A549 (cell line): ENCODE measurements at regions not wholly inside any gene's neighbourhood (a gene's known extent, or its start where the extent isn't known, plus 50 kb on each side); places are given as distances from the start of the nearest gene placed in this dataset.
"Not testable (repeated sequence)": the region's sequence is repeated elsewhere in the genome, so short reads cannot be mapped to it uniquely, and the experiment has no call there.

Experiments
- ATAC-seq, 2 experiments: fragments of 200-7000 bp in 1 of 2; fragments of >200 bp in 1 of 2; cut with Nextera tagmentation in 1 of 2; cut with Tn5 transposase in 1 of 2; 3 replicates each; pipeline versions ENCODE4 v1.8.0 to v1.9.1; 2018 to 2020; ENCODE audit warnings: mild to moderate bottlenecking in 1 of 2, moderate library complexity in 1 of 2
- CTCF ChIA-PET: fragments of 300-600 bp; sonication (Branson Sonifier 250); formaldehyde crosslinking; extraction: SDS; loops from one replicate; lab custom pipeline; 2021; ENCODE audit warnings: antibody characterized with exemption, inconsistent platforms; lab: Yijun Ruan, JAX
- POLR2A ChIA-PET: fragments of 350-600 bp; formaldehyde crosslinking; extraction: SDS; loops from one replicate; lab custom pipeline; 2021; ENCODE audit warnings: antibody characterized with exemption, inconsistent platforms; lab: Yijun Ruan, JAX
- DNase-seq, 2 experiments: peaks; one replicate each; pipeline versions ENCODE4 v3.0.0 to v3.0.0-alpha.2; 2011 to 2016; ENCODE audit warnings: low read depth in 1 of 2, low spot score in 1 of 2
- FAIRE-seq: peaks from 2 replicates; lab custom pipeline; 2011; peaks lifted over from hg19 to GRCh38; lab: Jason Lieb, UNC
- H3K27ac ChIP-seq, 2 experiments: fragments of >200 bp; sonication (Bioruptor Twin); formaldehyde crosslinking; 3 replicates each; pipeline ENCODE4 v1.5.1; 2016 to 2017
- H3K4me1 ChIP-seq: fragments of >200 bp; sonication (Bioruptor Twin); formaldehyde crosslinking; 3 replicates; pipeline ENCODE4 v1.6.1; 2016
- H3K4me2 ChIP-seq: fragments of >200 bp; sonication (Bioruptor Twin); formaldehyde crosslinking; 3 replicates; pipeline ENCODE4 v1.6.1; 2016
- H3K4me3 ChIP-seq: fragments of >200 bp; sonication (Bioruptor Twin); formaldehyde crosslinking; 3 replicates; pipeline ENCODE4 v1.5.1; 2016
- H3K9me3 ChIP-seq: fragments of >200 bp; sonication (Bioruptor Twin); formaldehyde crosslinking; 3 replicates; pipeline ENCODE4 v1.6.1; 2016
- BHLHE40 ChIP-seq: IDR thresholded peaks from 2 replicates; pipeline ENCODE4 v1.6.1; 2012; ENCODE audit warnings: low read depth, low read length, inconsistent platforms
- CBX8 ChIP-seq: fragments of 200-600 bp; sonication (generic); IDR thresholded peaks from 2 replicates; pipeline ENCODE4 v1.6.1; 2016
- CHD4 ChIP-seq: fragments of 200-600 bp; sonication (generic); IDR thresholded peaks from 2 replicates; pipeline ENCODE4 v1.6.1; 2016; ENCODE audit warnings: antibody characterized with exemption, mild to moderate bottlenecking, borderline replicate concordance
- EHF ChIP-seq: fragments of 250-450 bp; sonication (Bioruptor Pico); IDR thresholded peaks from 2 replicates; pipeline ENCODE4 v1.5.0; 2020; ENCODE audit warnings: mild to moderate bottlenecking
- EP300 ChIP-seq, 2 experiments: fragments of >200 bp; sonication (Bioruptor Twin); formaldehyde crosslinking; IDR thresholded peaks; 2 replicates in 1 of 2; 3 replicates in 1 of 2; pipeline ENCODE4 v1.6.1; 2016 to 2017
- ESRRA ChIP-seq: fragments of 150-350 bp; IDR thresholded peaks from 2 replicates; pipeline ENCODE4 v1.6.1; 2014; ENCODE audit warnings: mild to moderate bottlenecking, low read length, borderline replicate concordance
- FOSL2 ChIP-seq, 2 experiments: fragments of 450-650 bp in 1 of 2; fragments of >200 bp in 1 of 2; sonication (Bioruptor Twin) in 1 of 2; formaldehyde crosslinking; IDR thresholded peaks; 2 replicates each; pipeline versions ENCODE4 v1.5.0 to v1.6.1; 2016 to 2020; ENCODE audit warnings: mild to moderate bottlenecking in 1 of 2, moderate library complexity in 1 of 2
- GATA3 ChIP-seq: IDR thresholded peaks from 2 replicates; pipeline ENCODE4 v1.6.1; 2012; ENCODE audit warnings: borderline replicate concordance
- HOXB13 ChIP-seq: fragments of 250-450 bp; sonication (Bioruptor Pico); IDR thresholded peaks from 2 replicates; pipeline ENCODE4 v1.5.0; 2020; ENCODE audit warnings: low read depth, mild to moderate bottlenecking, moderate library complexity
- HOXB5 ChIP-seq: fragments of 250-450 bp; sonication (Bioruptor Pico); IDR thresholded peaks from 2 replicates; pipeline ENCODE4 v1.5.0; 2020; ENCODE audit warnings: mild to moderate bottlenecking, moderate library complexity
- MAFK ChIP-seq: fragments of 450-650 bp; IDR thresholded peaks from 2 replicates; pipeline ENCODE4 v1.6.1; 2014; ENCODE audit not compliant: partially characterized antibody
- MAZ ChIP-seq: fragments of 150-350 bp; IDR thresholded peaks from 2 replicates; pipeline ENCODE4 v1.6.1; 2014; ENCODE audit warnings: antibody characterized with exemption, low read depth, low read length, borderline replicate concordance
- NPAS2 ChIP-seq: fragments of 250-450 bp; sonication (Bioruptor Pico); IDR thresholded peaks from 2 replicates; pipeline ENCODE4 v1.8.0; 2022; ENCODE audit warnings: mild to moderate bottlenecking, moderate library complexity, borderline replicate concordance
- NR3C1 ChIP-seq: fragments of >200 bp; sonication (Bioruptor Twin); formaldehyde crosslinking; IDR thresholded peaks from 3 replicates; pipeline ENCODE4 v1.6.1; 2017
- RARB ChIP-seq: fragments of 250-450 bp; sonication (Bioruptor Pico); IDR thresholded peaks from 2 replicates; pipeline ENCODE4 v1.8.0; 2021; ENCODE audit warnings: mild to moderate bottlenecking, moderate library complexity
- RFX5 ChIP-seq: fragments of 450-650 bp; IDR thresholded peaks from 2 replicates; pipeline ENCODE4 v1.7.1; 2014; ENCODE audit warnings: antibody characterized with exemption, mild to moderate bottlenecking, moderate library complexity
- RNF2 ChIP-seq: fragments of 200-600 bp; sonication (generic); IDR thresholded peaks from 2 replicates; pipeline ENCODE4 v1.6.1; 2016; ENCODE audit warnings: low read depth, mild to moderate bottlenecking, antibody characterized with exemption, moderate library complexity, borderline replicate concordance
- TFCP2L1 ChIP-seq: fragments of 250-450 bp; sonication (Bioruptor Pico); IDR thresholded peaks from 2 replicates; pipeline ENCODE4 v1.5.0; 2021; ENCODE audit warnings: mild to moderate bottlenecking
- TP53 ChIP-seq: fragments of 250-450 bp; sonication (Bioruptor Pico); IDR thresholded peaks from 2 replicates; pipeline ENCODE4 v1.5.0; 2021; ENCODE audit warnings: mild to moderate bottlenecking, moderate library complexity
- ZC3H11A ChIP-seq: fragments of 450-650 bp; IDR thresholded peaks from 2 replicates; pipeline ENCODE4 v1.6.1; 2014; ENCODE audit warnings: antibody characterized with exemption, mild to moderate bottlenecking
- WGBS: methylation state at CpG from one replicate; pipeline ENCODE4 v1.1.6; 2017; ENCODE audit errors: missing lambda C conversion rate; 5-methylcytosine and 5-hydroxymethylcytosine counted together
- TF ChIP-seq, protein P1 (sequence below): fragments of >200 bp; sonication (Bioruptor Twin); formaldehyde crosslinking; IDR thresholded peaks from 3 replicates; pipeline ENCODE4 v1.5.1; 2016
- TF ChIP-seq, protein P2 (sequence below): fragments of 150-350 bp; IDR thresholded peaks from 2 replicates; pipeline ENCODE4 v1.6.1; 2014; ENCODE audit warnings: low read depth, mild to moderate bottlenecking, low read length
- TF ChIP-seq, protein P3 (sequence below): IDR thresholded peaks from 2 replicates; pipeline ENCODE4 v1.6.1; 2012

DNA sequence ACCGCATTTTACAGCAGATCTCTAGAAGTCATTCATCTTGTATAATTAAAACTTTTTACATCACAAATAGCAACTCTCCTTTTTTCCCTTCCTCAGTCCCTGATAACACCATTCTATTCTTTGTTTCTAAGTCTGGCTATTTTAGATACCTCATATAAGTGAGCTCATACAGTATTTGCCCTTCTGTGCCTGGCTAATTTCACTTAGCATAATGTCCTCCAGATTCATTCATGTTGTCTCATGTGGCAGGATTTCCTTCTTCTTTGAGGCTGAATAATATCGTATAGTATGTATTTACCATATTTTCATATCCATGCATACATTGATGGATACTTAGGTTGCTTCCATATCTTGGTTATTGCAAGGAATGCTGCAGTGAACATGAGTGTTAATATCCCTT, 362.0 kb downstream of the RFC3 start:
- H3K27ac ChIP-seq = peak overlapping the region; percentile 23 to 36; a peak in 2 of 6 replicates
- no peak overlapping the region for H3K4me2 ChIP-seq
- ChIA-PET CTCF (no interaction called here), POLR2A (no interaction called here)
- ATAC-seq (no peak), FAIRE-seq (no peak)
- no peaks in the 10 kb centered on the region for H3K9me3 ChIP-seq
- no peak overlapping the region for H3K4me3 ChIP-seq
- peaks cover 24% of the 10 kb centered on the region for H3K4me1 ChIP-seq
- no peak for TF ChIP-seq FOSL2 (IDR thresholded peaks at IDR 0.05)
- TF ChIP-seq FOSL2 (CRISPR knock-in tag; IDR thresholded peaks at IDR 0.05) = no peak
- no peak for TF ChIP-seq RARB (CRISPR knock-in tag)
- TF ChIP-seq NPAS2 (CRISPR knock-in tag) = no peak
- TF ChIP-seq GATA3 = no peak
- no peak for TF ChIP-seq NR3C1
- TF ChIP-seq EHF = no peak
- no peak for TF ChIP-seq BHLHE40
- TF ChIP-seq RNF2 = no peak
- no peak for TF ChIP-seq EP300 (IDR thresholded peaks at IDR 0.05)
- no peak for TF ChIP-seq ZC3H11A
- no peak for TF ChIP-seq HOXB13
- TF ChIP-seq TFCP2L1 (CRISPR knock-in tag) = no peak
- TF ChIP-seq, protein P1, sequence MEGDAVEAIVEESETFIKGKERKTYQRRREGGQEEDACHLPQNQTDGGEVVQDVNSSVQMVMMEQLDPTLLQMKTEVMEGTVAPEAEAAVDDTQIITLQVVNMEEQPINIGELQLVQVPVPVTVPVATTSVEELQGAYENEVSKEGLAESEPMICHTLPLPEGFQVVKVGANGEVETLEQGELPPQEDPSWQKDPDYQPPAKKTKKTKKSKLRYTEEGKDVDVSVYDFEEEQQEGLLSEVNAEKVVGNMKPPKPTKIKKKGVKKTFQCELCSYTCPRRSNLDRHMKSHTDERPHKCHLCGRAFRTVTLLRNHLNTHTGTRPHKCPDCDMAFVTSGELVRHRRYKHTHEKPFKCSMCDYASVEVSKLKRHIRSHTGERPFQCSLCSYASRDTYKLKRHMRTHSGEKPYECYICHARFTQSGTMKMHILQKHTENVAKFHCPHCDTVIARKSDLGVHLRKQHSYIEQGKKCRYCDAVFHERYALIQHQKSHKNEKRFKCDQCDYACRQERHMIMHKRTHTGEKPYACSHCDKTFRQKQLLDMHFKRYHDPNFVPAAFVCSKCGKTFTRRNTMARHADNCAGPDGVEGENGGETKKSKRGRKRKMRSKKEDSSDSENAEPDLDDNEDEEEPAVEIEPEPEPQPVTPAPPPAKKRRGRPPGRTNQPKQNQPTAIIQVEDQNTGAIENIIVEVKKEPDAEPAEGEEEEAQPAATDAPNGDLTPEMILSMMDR = no peak
- TF ChIP-seq HOXB5 (CRISPR knock-in tag) = no peak
- TF ChIP-seq, protein P2, sequence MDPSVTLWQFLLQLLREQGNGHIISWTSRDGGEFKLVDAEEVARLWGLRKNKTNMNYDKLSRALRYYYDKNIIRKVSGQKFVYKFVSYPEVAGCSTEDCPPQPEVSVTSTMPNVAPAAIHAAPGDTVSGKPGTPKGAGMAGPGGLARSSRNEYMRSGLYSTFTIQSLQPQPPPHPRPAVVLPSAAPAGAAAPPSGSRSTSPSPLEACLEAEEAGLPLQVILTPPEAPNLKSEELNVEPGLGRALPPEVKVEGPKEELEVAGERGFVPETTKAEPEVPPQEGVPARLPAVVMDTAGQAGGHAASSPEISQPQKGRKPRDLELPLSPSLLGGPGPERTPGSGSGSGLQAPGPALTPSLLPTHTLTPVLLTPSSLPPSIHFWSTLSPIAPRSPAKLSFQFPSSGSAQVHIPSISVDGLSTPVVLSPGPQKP = no peak
- no peak for TF ChIP-seq MAFK
- no peak for TF ChIP-seq CHD4
- no peak for TF ChIP-seq RFX5
- no peak for TF ChIP-seq TP53
- TF ChIP-seq, protein P3, sequence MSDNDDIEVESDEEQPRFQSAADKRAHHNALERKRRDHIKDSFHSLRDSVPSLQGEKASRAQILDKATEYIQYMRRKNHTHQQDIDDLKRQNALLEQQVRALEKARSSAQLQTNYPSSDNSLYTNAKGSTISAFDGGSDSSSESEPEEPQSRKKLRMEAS = no peak
- TF ChIP-seq, all 56 proteins: peak for 0
- DNase-seq = no peak
- 91% methylated on average over 2 of the region's 2 CpGs for WGBS

DNA sequence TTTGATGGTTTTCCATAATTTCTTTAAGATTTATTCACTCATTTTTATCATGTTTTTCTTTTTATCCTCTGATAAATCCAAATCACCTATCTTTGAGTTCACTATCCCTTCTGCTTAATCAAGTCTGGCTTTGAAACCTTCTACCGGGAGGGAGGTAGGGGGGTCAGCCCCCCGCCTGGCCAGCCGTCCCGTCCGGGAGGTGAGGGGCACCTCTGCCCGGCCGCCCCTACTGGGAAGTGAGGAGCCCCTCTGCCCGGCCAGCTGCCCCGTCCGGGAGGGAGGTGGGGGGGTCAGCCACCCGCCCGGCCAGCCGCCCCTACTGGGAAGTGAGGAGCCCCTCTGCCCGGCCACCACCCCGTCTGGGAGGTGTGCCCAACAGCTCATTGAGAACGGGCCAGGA, 363.3 kb downstream of the RFC3 start:
- H3K27ac ChIP-seq, H3K9me3 ChIP-seq, ATAC-seq, POLR2A ChIA-PET, H3K4me3 ChIP-seq, DNase-seq, H3K4me2 ChIP-seq, CTCF ChIA-PET, FAIRE-seq: not testable (repeated sequence)
- WGBS = 88% methylated on average over 1 of the region's 16 CpGs
- peaks cover 11% of the 10 kb centered on the region; the same call in 2 of the 3 replicates for H3K4me1 ChIP-seq

DNA sequence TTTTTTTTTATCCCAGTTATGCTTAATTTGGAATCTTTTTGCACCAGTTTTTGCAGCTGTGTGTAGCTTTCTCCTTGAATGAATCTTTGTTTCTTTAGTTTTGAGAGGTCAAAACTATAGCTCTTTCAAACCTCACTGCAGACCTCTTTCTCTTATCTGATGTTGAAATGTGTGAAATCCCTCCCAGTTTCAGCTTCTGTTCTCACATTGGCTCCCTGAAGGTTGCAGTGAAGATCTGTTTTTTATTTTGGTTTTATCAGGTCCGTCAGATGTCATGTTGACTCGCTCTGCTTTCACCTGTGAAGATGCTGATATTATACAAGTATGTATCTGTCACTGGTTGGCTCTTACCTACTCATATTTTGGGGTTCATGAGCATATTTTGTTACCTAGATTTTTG, 372.0 kb downstream of the RFC3 start:
- DNase-seq (no peak), FAIRE-seq (no peak), ATAC-seq (no peak)
- Histone ChIP-seq H3K4me3 (no peak overlapping the region), H3K9me3 (peaks cover 21% of the 10 kb centered on the region; the same call in 1 of the 3 replicates), H3K4me2 (no peak overlapping the region), H3K27ac (no peak overlapping the region), H3K4me1 (no peaks in the 10 kb centered on the region)
- no peak for TF ChIP-seq BHLHE40
- TF ChIP-seq MAZ = no peak
- no peak for TF ChIP-seq ESRRA
- TF ChIP-seq CBX8 = no peak
- WGBS = 68% methylated on average over 2 of the region's 2 CpGs
- ChIA-PET CTCF (no interaction called here), POLR2A (no interaction called here)
